ENCODE measurements at regions not wholly inside any gene's neighbourhood (a gene's known extent, or its start where the extent isn't known, plus 50 kb on each side); places are given as distances from the start of the nearest gene placed in this dataset.

DNA sequence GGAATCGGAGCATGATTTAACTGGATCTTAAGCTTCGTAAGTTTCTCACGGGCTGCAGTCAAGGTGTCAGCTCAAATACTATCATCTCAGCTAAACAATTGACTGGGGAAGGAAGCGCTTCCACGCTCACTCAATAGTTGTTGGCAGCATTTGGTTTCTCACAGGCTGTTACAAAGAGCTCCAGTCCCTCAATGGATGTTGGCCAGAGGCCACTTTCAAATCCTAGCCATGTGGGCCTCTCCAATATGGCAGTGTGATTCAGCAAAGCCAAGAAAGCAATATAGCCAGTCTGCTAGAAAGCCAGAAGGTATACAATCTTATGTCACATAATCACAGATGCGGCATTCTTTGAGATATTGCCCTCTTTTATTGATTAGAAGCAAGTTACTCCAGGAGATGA, 98.3 kb upstream of the PHACTR1 start (continued):
- TF ChIP-seq KDM4A (IDR thresholded peaks at IDR 0.05; ENCODE audit: low read depth, low read length, severe bottlenecking) (no peak), TAF1 (IDR thresholded peaks at IDR 0.05; ENCODE audit: low read depth, low read length) (no peak), SIRT6 (IDR thresholded peaks at IDR 0.05; ENCODE audit: low read length) (no peak), TEAD4 (IDR thresholded peaks at IDR 0.05; ENCODE audit: low read depth, low read length) (no peak)
- TF ChIP-seq, protein P1, sequence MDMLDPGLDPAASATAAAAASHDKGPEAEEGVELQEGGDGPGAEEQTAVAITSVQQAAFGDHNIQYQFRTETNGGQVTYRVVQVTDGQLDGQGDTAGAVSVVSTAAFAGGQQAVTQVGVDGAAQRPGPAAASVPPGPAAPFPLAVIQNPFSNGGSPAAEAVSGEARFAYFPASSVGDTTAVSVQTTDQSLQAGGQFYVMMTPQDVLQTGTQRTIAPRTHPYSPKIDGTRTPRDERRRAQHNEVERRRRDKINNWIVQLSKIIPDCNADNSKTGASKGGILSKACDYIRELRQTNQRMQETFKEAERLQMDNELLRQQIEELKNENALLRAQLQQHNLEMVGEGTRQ (IDR thresholded peaks at IDR 0.05; ENCODE audit: low read length): no peak

Data from H1 (cell line).